HFFc6 (cell line): ENCODE measurements at regions not wholly inside any gene's neighbourhood (a gene's known extent, or its start where the extent isn't known, plus 50 kb on each side); places are given as distances from the start of the nearest gene placed in this dataset.

Source experiments
- DNase-seq: peaks from one replicate; pipeline ENCODE4 v3.0.0-alpha.2; 2018
- H3K27ac Mint-ChIP-seq: 2 replicates; pipeline ENCODE4 v1.8.0; 2020; ENCODE audit warnings: mild to moderate bottlenecking, mixed read lengths
- H3K27me3 Mint-ChIP-seq: 2 replicates; pipeline ENCODE4 v1.8.0; 2021; ENCODE audit warnings: mild to moderate bottlenecking, moderate library complexity, mixed read lengths; ENCODE audit not compliant: insufficient read depth
- H3K36me3 Mint-ChIP-seq: 2 replicates; pipeline ENCODE4 v1.8.0; 2021; ENCODE audit warnings: low read depth, mixed read lengths
- H3K4me1 Mint-ChIP-seq: 2 replicates; pipeline ENCODE4 v1.8.0; 2020; ENCODE audit warnings: low read depth, mixed read lengths
- H3K4me3 Mint-ChIP-seq: 2 replicates; pipeline ENCODE4 v1.8.0; 2020; ENCODE audit warnings: mild to moderate bottlenecking, moderate library complexity, mixed read lengths
- H3K9me3 Mint-ChIP-seq: 2 replicates; pipeline ENCODE4 v1.8.0; 2020; ENCODE audit warnings: mild to moderate bottlenecking, mixed read lengths
- TF ChIP-seq, protein P1 (sequence below): fragments of 200-600 bp; sonication (generic); IDR thresholded peaks from 2 replicates; pipeline ENCODE4 v1.5.0; 2021; ENCODE audit warnings: antibody characterized with exemption, mild to moderate bottlenecking

DNA sequence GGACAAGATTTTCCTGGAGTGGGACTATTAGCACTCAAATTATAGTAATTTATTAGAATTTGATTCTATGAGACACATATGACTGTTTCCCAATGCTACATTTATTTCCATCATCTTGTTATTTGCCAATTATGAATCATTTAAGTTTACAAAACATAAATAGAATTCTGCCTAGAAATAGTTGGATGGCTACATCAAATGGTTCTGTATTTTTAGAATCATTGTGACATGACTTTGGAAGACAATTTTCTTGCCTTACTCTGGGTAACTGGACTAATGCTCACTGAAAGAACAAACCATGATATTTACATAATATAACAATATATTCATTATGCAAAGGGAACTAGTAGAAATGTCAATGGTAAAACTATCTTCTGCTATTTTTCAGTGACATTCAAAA is 173.5 kb downstream of the ZIC1 start:
- Mint-ChIP-seq H3K4me1 (no peaks in the 10 kb centered on the region), H3K4me3 (no peak overlapping the region), H3K9me3 (0 out of 2 replicates have a peak, but pooled peaks cover 7% of the 10 kb centered on the region), H3K36me3 (no peaks in the 10 kb centered on the region), H3K27me3 (no peaks in the 10 kb centered on the region; the same call in 1 of the 2 replicates), H3K27ac (no peak overlapping the region)
- TF ChIP-seq, protein P1, sequence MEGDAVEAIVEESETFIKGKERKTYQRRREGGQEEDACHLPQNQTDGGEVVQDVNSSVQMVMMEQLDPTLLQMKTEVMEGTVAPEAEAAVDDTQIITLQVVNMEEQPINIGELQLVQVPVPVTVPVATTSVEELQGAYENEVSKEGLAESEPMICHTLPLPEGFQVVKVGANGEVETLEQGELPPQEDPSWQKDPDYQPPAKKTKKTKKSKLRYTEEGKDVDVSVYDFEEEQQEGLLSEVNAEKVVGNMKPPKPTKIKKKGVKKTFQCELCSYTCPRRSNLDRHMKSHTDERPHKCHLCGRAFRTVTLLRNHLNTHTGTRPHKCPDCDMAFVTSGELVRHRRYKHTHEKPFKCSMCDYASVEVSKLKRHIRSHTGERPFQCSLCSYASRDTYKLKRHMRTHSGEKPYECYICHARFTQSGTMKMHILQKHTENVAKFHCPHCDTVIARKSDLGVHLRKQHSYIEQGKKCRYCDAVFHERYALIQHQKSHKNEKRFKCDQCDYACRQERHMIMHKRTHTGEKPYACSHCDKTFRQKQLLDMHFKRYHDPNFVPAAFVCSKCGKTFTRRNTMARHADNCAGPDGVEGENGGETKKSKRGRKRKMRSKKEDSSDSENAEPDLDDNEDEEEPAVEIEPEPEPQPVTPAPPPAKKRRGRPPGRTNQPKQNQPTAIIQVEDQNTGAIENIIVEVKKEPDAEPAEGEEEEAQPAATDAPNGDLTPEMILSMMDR, result no peak
- DNase-seq, result no peak

DNA sequence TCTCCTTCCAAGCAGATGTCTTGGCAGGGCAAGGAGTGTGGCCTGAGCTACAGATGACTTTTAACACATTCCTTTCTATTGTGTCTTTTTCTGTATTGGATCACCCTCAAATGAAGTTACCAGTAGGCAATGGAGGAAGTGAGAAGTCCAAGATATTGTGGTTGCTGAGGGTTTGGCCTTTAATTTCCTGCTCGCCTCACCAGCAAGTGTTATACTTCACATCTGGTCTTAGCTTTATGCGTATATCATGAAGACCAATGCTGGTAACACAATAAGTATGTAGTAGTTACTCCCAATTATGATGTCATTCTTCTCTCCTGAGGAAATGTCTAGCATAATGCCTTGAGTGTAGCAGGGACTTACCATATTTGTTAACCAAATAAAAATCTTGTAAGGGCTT is 179.9 kb downstream of the ZIC1 start:
- no peaks in the 10 kb centered on the region for H3K4me1 Mint-ChIP-seq
- H3K36me3 Mint-ChIP-seq, result no peaks in the 10 kb centered on the region
- no peak overlapping the region for H3K27ac Mint-ChIP-seq
- DNase-seq, result no peak
- no peaks in the 10 kb centered on the region for H3K9me3 Mint-ChIP-seq
- no peak overlapping the region for H3K4me3 Mint-ChIP-seq
- TF ChIP-seq, protein P1, result no peak
- H3K27me3 Mint-ChIP-seq, result no peaks in the 10 kb centered on the region; the same call in 1 of the 2 replicates

DNA sequence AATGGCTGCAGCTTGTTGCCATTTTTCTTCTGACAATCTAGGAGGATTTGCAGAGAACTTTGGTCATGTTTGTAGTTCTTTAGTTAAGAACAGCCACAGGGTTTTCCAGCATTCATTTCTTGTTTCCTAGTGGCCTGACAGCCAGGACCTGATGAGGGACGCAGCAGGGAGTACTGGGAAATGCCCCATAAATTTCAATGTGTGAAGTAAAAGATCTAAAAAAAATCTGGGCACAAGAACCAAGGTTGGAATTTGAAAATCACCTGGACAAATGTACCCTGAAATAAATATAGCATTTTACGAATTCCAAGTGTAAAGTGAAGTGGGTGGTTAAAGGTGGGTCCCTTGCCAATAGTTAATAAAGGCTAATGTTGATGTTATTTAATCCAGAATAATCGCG is 195.0 kb downstream of the ZIC1 start:
- TF ChIP-seq, protein P1, result no peak
- peaks cover 5% of the 10 kb centered on the region; the same call in 1 of the 2 replicates for H3K36me3 Mint-ChIP-seq
- H3K27ac Mint-ChIP-seq, result no peak overlapping the region
- no peak overlapping the region for H3K4me3 Mint-ChIP-seq
- no peak for DNase-seq
- no peaks in the 10 kb centered on the region; the same call in 1 of the 2 replicates for H3K27me3 Mint-ChIP-seq
- peaks cover 15% of the 10 kb centered on the region for H3K9me3 Mint-ChIP-seq
- H3K4me1 Mint-ChIP-seq, result no peaks in the 10 kb centered on the region; the same call in 1 of the 2 replicates

DNA sequence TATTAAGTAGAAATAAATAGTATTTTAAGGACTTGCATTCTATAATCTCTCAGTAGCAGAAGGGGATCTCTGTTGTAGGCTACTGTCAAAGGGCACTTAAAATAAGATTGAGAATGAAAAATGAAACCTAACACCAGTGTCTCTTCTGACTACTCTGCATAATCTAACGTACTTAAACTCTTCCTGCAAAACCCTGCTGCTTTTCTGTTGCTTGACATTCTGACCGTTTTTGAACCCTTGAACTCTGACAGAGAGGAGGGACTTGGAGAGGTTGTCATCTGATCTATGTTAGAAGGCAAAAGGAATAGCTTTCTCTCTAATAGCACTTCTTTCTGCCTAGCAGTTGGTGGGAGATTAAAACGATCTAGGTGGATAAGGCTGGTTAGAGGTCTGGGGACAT is 204.6 kb downstream of the ZIC1 start:
- Mint-ChIP-seq H3K36me3 (no peaks in the 10 kb centered on the region), H3K4me1 (peaks cover 35% of the 10 kb centered on the region; the same call in 1 of the 2 replicates), H3K27me3 (no peaks in the 10 kb centered on the region), H3K4me3 (peak overlapping the region; percentile 83), H3K27ac (no peak overlapping the region; the same call in 1 of the 2 replicates), H3K9me3 (no peaks in the 10 kb centered on the region)
- TF ChIP-seq, protein P1, result no peak
- no peak for DNase-seq

DNA sequence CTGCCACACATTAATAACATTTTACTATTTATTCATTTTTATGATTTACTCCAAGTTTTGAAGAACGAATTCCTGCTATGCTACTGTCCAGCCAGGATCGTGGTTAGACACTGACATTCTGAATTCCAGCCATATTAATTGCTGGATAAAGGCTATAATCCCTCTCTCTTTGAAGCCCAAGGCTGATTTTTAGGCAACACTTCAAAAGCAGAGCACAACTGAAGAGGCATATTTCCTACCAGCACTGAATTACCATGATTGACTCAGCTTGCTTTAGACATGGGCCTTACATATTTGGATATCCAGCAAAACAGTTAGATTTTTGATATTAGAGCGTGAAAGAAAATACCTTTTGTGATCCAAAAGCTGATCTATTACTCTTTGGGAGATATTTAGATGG is 205.0 kb downstream of the ZIC1 start:
- Mint-ChIP-seq H3K9me3 (no peaks in the 10 kb centered on the region), H3K27me3 (no peaks in the 10 kb centered on the region), H3K36me3 (no peaks in the 10 kb centered on the region), H3K27ac (no peak overlapping the region; the same call in 1 of the 2 replicates), H3K4me3 (peak overlapping the region; percentile 83; the same call in 1 of the 2 replicates), H3K4me1 (peaks cover 37% of the 10 kb centered on the region; the same call in 1 of the 2 replicates)
- DNase-seq, result no peak
- TF ChIP-seq, protein P1, result no peak
